Embryonic facial prominence (tissue), 1 donor: ENCODE measurements at regions not wholly inside any gene's neighbourhood (a gene's known extent, or its start where the extent isn't known, plus 50 kb on each side); places are given as distances from the start of the nearest gene placed in this dataset.
"Not testable (repeated sequence)": the region's sequence is repeated elsewhere in the genome, so short reads cannot be mapped to it uniquely, and the experiment has no call there.

Experiments
- DNase-seq: peaks from one replicate; pipeline ENCODE4 v3.0.0-alpha.2; 2016; ENCODE audit errors: extremely low spot score

- not testable (repeated sequence) for DNase-seq
Observed at GRCh38 chr2:39830610-39831009, 51.6 kb upstream of the THUMPD2 start.
